ENCODE measurements at regions not wholly inside any gene's neighbourhood (a gene's known extent, or its start where the extent isn't known, plus 50 kb on each side); places are given as distances from the start of the nearest gene placed in this dataset.

DNA sequence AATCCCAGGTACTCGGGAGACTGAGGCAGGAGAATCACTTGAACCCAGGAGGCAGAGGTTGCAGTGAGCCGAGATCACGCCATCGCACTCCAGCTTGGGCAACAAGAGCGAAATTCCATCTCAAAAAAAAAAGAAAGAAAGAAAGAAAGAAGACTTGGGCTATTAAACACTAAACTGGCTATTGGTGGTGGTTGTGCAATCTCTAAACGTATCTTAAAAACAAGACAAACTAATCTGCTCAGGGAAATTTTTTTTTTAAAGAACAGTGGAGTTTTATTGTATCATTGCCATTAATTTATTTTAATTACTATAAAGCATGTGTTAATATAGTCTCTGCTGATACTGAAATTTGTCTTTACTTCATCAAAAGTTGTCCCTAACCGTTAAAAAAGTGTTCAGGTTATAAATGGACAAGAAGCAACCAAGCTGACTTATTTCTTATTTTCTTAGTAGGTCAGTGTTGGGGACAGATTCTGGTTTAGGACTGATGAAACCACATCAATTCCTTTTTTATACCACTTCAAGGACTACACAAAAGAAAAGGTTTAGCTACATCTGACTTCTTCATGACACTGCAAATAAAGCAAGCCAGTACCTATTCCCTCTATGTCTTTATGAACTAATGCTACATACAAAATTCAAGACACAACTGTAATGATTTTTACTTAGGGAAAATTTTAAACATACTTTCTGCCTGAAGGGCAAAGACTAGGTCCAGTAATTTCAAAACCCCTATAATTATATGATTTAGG lies 68.7 kb upstream of the KRAS start:
- POLR2A ChIA-PET, result no interaction called here

DNA sequence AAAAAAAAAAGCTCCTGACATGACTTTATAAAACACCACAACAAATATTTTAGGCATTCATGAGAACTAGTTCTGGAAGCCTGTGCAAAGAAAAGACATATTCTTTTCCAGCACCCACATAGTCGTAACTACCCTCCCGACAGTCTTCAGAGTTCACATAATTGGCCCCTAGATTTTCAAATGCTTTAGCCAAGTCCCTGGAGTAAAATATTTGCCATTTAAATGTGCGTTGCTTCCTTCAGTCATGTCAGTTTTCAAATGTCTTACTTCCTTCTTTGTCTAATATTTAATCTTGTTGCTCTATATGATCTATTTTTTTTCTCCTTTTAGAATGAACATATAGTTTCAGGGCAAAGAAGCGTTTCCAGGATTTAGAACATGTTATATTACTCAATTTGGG lies 66.8 kb upstream of the KRAS start:
- DNase-seq (ENCODE audit: low spot score), result no peak
- TF ChIP-seq SMAD4 (CRISPR knock-in tag; IDR thresholded peaks at IDR 0.05) (no peak), NR2C2 (CRISPR knock-in tag; IDR thresholded peaks at IDR 0.05) (no peak), MYBL2 (CRISPR knock-in tag; IDR thresholded peaks at IDR 0.05) (no peak), KAT7 (CRISPR knock-in tag; IDR thresholded peaks at IDR 0.05; ENCODE audit: borderline replicate concordance) (no peak), ETV6 (CRISPR knock-in tag; IDR thresholded peaks at IDR 0.05) (no peak), CREM (CRISPR knock-in tag; IDR thresholded peaks at IDR 0.05) (no peak), ZNF317 (CRISPR knock-in tag; IDR thresholded peaks at IDR 0.05; ENCODE audit: borderline replicate concordance, low read depth) (no peak), ZNF232 (CRISPR knock-in tag; IDR thresholded peaks at IDR 0.05) (no peak), ZNF138 (CRISPR knock-in tag; conservative IDR thresholded peaks at IDR 0.05) (no peak)
- TF ChIP-seq, protein P1, sequence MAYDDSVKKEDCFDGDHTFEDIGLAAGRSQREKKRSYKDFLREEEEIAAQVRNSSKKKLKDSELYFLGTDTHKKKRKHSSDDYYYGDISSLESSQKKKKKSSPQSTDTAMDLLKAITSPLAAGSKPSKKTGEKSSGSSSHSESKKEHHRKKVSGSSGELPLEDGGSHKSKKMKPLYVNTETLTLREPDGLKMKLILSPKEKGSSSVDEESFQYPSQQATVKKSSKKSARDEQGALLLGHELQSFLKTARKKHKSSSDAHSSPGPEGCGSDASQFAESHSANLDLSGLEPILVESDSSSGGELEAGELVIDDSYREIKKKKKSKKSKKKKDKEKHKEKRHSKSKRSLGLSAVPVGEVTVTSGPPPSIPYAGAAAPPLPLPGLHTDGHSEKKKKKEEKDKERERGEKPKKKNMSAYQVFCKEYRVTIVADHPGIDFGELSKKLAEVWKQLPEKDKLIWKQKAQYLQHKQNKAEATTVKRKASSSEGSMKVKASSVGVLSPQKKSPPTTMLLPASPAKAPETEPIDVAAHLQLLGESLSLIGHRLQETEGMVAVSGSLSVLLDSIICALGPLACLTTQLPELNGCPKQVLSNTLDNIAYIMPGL (CRISPR knock-in tag; IDR thresholded peaks at IDR 0.05), result no peak
- TF ChIP-seq, protein P2, sequence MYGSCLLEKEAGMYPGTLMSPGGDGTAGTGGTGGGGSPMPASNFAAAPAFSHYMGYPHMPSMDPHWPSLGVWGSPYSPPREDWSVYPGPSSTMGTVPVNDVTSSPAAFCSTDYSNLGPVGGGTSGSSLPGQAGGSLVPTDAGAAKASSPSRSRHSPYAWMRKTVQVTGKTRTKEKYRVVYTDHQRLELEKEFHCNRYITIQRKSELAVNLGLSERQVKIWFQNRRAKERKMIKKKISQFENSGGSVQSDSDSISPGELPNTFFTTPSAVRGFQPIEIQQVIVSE (CRISPR knock-in tag; IDR thresholded peaks at IDR 0.05; ENCODE audit: borderline replicate concordance), result no peak
- TF ChIP-seq, protein P3, sequence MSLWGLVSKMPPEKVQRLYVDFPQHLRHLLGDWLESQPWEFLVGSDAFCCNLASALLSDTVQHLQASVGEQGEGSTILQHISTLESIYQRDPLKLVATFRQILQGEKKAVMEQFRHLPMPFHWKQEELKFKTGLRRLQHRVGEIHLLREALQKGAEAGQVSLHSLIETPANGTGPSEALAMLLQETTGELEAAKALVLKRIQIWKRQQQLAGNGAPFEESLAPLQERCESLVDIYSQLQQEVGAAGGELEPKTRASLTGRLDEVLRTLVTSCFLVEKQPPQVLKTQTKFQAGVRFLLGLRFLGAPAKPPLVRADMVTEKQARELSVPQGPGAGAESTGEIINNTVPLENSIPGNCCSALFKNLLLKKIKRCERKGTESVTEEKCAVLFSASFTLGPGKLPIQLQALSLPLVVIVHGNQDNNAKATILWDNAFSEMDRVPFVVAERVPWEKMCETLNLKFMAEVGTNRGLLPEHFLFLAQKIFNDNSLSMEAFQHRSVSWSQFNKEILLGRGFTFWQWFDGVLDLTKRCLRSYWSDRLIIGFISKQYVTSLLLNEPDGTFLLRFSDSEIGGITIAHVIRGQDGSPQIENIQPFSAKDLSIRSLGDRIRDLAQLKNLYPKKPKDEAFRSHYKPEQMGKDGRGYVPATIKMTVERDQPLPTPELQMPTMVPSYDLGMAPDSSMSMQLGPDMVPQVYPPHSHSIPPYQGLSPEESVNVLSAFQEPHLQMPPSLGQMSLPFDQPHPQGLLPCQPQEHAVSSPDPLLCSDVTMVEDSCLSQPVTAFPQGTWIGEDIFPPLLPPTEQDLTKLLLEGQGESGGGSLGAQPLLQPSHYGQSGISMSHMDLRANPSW (CRISPR knock-in tag; conservative IDR thresholded peaks at IDR 0.05; ENCODE audit: low read depth), result no peak
- TF ChIP-seq, protein P4, sequence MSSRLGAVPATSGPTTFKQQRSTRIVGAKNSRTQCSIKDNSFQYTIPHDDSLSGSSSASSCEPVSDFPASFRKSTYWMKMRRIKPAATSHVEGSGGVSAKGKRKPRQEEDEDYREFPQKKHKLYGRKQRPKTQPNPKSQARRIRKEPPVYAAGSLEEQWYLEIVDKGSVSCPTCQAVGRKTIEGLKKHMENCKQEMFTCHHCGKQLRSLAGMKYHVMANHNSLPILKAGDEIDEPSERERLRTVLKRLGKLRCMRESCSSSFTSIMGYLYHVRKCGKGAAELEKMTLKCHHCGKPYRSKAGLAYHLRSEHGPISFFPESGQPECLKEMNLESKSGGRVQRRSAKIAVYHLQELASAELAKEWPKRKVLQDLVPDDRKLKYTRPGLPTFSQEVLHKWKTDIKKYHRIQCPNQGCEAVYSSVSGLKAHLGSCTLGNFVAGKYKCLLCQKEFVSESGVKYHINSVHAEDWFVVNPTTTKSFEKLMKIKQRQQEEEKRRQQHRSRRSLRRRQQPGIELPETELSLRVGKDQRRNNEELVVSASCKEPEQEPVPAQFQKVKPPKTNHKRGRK (CRISPR knock-in tag; IDR thresholded peaks at IDR 0.05; ENCODE audit: borderline replicate concordance), result no peak
- TF ChIP-seq, protein P5, sequence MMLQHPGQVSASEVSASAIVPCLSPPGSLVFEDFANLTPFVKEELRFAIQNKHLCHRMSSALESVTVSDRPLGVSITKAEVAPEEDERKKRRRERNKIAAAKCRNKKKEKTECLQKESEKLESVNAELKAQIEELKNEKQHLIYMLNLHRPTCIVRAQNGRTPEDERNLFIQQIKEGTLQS (CRISPR knock-in tag; conservative IDR thresholded peaks at IDR 0.05), result no peak
- Mint-ChIP-seq H3K4me3 (no peak overlapping the region), H3K27me3 (ENCODE audit: low read depth) (no peaks in the 10 kb centered on the region), H3K9me3 (0 out of 2 replicates have a peak, but pooled peaks cover 6% of the 10 kb centered on the region), H3K27ac (no peak overlapping the region), H3K4me1 (peaks cover 5% of the 10 kb centered on the region), H3K36me3 (no peaks in the 10 kb centered on the region)
- ChIA-PET CTCF (no interaction called here), POLR2A (no interaction called here)
- no peak for ATAC-seq

More for the DNA sequence above, 68.7 kb upstream of the KRAS start:
- TF ChIP-seq KAT7 (CRISPR knock-in tag; IDR thresholded peaks at IDR 0.05; ENCODE audit: borderline replicate concordance), result no peak
- no peak for TF ChIP-seq SP1 (CRISPR knock-in tag; conservative IDR thresholded peaks at IDR 0.05)
- TF ChIP-seq ZNF232 (CRISPR knock-in tag; IDR thresholded peaks at IDR 0.05), result no peak
- TF ChIP-seq, protein P6, sequence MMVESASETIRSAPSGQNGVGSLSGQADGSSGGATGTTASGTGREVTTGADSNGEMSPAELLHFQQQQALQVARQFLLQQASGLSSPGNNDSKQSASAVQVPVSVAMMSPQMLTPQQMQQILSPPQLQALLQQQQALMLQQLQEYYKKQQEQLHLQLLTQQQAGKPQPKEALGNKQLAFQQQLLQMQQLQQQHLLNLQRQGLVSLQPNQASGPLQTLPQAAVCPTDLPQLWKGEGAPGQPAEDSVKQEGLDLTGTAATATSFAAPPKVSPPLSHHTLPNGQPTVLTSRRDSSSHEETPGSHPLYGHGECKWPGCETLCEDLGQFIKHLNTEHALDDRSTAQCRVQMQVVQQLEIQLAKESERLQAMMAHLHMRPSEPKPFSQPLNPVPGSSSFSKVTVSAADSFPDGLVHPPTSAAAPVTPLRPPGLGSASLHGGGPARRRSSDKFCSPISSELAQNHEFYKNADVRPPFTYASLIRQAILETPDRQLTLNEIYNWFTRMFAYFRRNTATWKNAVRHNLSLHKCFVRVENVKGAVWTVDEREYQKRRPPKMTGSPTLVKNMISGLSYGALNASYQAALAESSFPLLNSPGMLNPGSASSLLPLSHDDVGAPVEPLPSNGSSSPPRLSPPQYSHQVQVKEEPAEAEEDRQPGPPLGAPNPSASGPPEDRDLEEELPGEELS (CRISPR knock-in tag; IDR thresholded peaks at IDR 0.05), result no peak
- no peak for TF ChIP-seq NR1H2 (CRISPR knock-in tag; IDR thresholded peaks at IDR 0.05)
- TF ChIP-seq, protein P7, sequence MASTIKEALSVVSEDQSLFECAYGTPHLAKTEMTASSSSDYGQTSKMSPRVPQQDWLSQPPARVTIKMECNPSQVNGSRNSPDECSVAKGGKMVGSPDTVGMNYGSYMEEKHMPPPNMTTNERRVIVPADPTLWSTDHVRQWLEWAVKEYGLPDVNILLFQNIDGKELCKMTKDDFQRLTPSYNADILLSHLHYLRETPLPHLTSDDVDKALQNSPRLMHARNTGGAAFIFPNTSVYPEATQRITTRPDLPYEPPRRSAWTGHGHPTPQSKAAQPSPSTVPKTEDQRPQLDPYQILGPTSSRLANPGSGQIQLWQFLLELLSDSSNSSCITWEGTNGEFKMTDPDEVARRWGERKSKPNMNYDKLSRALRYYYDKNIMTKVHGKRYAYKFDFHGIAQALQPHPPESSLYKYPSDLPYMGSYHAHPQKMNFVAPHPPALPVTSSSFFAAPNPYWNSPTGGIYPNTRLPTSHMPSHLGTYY (CRISPR knock-in tag; IDR thresholded peaks at IDR 0.05), result no peak
- TF ChIP-seq CREB1 (CRISPR knock-in tag; IDR thresholded peaks at IDR 0.05), result no peak
- no peak for TF ChIP-seq ZNF423 (CRISPR knock-in tag; IDR thresholded peaks at IDR 0.05)
- TF ChIP-seq FOXK1 (CRISPR knock-in tag; IDR thresholded peaks at IDR 0.05), result no peak
- TF ChIP-seq, protein P8, sequence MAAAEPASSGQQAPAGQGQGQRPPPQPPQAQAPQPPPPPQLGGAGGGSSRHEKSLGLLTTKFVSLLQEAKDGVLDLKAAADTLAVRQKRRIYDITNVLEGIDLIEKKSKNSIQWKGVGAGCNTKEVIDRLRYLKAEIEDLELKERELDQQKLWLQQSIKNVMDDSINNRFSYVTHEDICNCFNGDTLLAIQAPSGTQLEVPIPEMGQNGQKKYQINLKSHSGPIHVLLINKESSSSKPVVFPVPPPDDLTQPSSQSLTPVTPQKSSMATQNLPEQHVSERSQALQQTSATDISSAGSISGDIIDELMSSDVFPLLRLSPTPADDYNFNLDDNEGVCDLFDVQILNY (CRISPR knock-in tag; IDR thresholded peaks at IDR 0.05), result no peak
- TF ChIP-seq NFE2L1 (CRISPR knock-in tag; IDR thresholded peaks at IDR 0.05), result no peak
- TF ChIP-seq ZNF121 (CRISPR knock-in tag; IDR thresholded peaks at IDR 0.05), result no peak
- no peak for TF ChIP-seq ZNF138 (CRISPR knock-in tag; conservative IDR thresholded peaks at IDR 0.05)
- no peak for TF ChIP-seq IRF2 (CRISPR knock-in tag; IDR thresholded peaks at IDR 0.05; ENCODE audit: borderline replicate concordance, low read depth)
- Mint-ChIP-seq H3K36me3 (no peaks in the 10 kb centered on the region), H3K27me3 (ENCODE audit: low read depth) (no peaks in the 10 kb centered on the region), H3K27ac (no peak overlapping the region), H3K9me3 (0 out of 2 replicates have a peak, but pooled peaks cover 6% of the 10 kb centered on the region), H3K4me3 (no peak overlapping the region), H3K4me1 (peaks cover 13% of the 10 kb centered on the region)
- ATAC-seq, result no peak
- DNase-seq (ENCODE audit: low spot score), result no peak
- CTCF ChIA-PET, result no interaction called here
